GM12865 (cell line): ENCODE measurements at regions not wholly inside any gene's neighbourhood (a gene's known extent, or its start where the extent isn't known, plus 50 kb on each side); places are given as distances from the start of the nearest gene placed in this dataset.

Experiments
- DNase-seq: peaks from one replicate; pipeline ENCODE4 v3.0.0; 2010; ENCODE audit warnings: low read depth
- H3K4me3 ChIP-seq: 2 replicates; pipeline ENCODE4 v1.5.1; 2011; ENCODE audit warnings: mild to moderate bottlenecking, low read depth, low read length, control low read depth
- CTCF ChIP-seq: IDR thresholded peaks from 2 replicates; pipeline ENCODE4 v1.5.1; 2011; ENCODE audit warnings: low read length, control low read depth, low read depth, inconsistent platforms; ENCODE audit not compliant: insufficient read depth; ENCODE audit errors: missing control alignments

GRCh38 chr2:45303417-45304202, 294.4 kb upstream of the SIX2 start:
- TF ChIP-seq CTCF = no peak
- H3K4me3 ChIP-seq = no peak overlapping the region
- DNase-seq = no peak

GRCh38 chr2:45301307-45302277, 292.3 kb upstream of the SIX2 start:
- DNase-seq = no peak
- no peak overlapping the region for H3K4me3 ChIP-seq
- TF ChIP-seq CTCF = no peak

GRCh38 chr2:45300026-45300750, 290.9 kb upstream of the SIX2 start:
- TF ChIP-seq CTCF = no peak
- DNase-seq = no peak
- no peak overlapping the region for H3K4me3 ChIP-seq

- H3K4me3 ChIP-seq = no peak overlapping the region
- TF ChIP-seq CTCF = no peak
- DNase-seq = no peak
These were observed 290.1 kb upstream of the SIX2 start for GRCh38 chr2:45299361-45299760.

- H3K4me3 ChIP-seq = no peak overlapping the region
- DNase-seq = no peak
- TF ChIP-seq CTCF = no peak
These were observed 283.9 kb upstream of the SIX2 start for GRCh38 chr2:45293182-45293581.

- no peak overlapping the region for H3K4me3 ChIP-seq
- TF ChIP-seq CTCF = no peak
- DNase-seq = no peak
These were observed 282.0 kb upstream of the SIX2 start for GRCh38 chr2:45291296-45291701.
